Upper lobe of right lung (tissue), 1 donor: ENCODE measurements at regions not wholly inside any gene's neighbourhood (a gene's known extent, or its start where the extent isn't known, plus 50 kb on each side); places are given as distances from the start of the nearest gene placed in this dataset.

ENCODE experiments used
- ATAC-seq: fragments of 200-7000 bp; cut with Tn5 transposase; one replicate; pipeline ENCODE4 v1.9.1; 2020; ENCODE audit warnings: mild to moderate bottlenecking, moderate library complexity
- DNase-seq: peaks from one replicate; pipeline ENCODE4 v3.0.0-alpha.2; 2020
- H3K27ac ChIP-seq: fragments of 200-600 bp; one replicate; pipeline ENCODE4 v1.8.0; 2022
- H3K27me3 ChIP-seq: fragments of 200-600 bp; one replicate; pipeline ENCODE4 v1.8.0; 2022; ENCODE audit warnings: mild to moderate bottlenecking
- H3K36me3 ChIP-seq: fragments of 200-600 bp; one replicate; pipeline ENCODE4 v1.8.0; 2022
- H3K4me1 ChIP-seq: fragments of 200-600 bp; one replicate; pipeline ENCODE4 v1.8.0; 2022
- H3K4me3 ChIP-seq: fragments of 200-600 bp; one replicate; pipeline ENCODE4 v1.8.0; 2022; ENCODE audit warnings: mild to moderate bottlenecking
- H3K9me3 ChIP-seq: fragments of 200-600 bp; one replicate; pipeline ENCODE4 v1.8.0; 2022
- intact Hi-C: fragments of 100-400 bp; cut with DNase I; formaldehyde crosslinking; loops from one replicate; pipeline ENCODE4 v1.11.0; 2022
- TF ChIP-seq, protein P1 (sequence below): fragments of 200-600 bp; IDR thresholded peaks from one replicate; pipeline ENCODE4 v1.8.0; 2022; ENCODE audit warnings: antibody characterized with exemption
- donor health status: DM: no; HTN: yes; CAD: no; lungs with severe emphysema.

DNA sequence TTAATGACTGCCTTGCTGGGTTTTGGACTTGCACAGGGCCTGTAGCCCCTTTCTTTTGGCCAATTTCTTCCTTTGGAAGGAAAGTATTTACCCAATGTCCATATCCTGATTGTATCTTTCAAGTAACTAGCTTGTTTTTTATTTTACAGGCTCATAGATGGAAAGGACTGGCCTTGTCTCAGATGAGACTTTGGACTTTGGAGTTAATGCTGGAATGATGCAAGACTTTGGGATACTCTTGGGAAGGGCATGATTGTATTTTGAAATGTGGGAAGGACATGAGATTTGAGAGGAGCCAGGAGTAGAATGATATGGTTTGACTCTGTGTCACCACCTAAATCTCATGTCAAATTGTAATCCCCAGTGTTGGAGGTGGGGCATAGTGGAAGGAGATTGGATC, 140.1 kb downstream of the C1orf94 start:
- H3K27me3 ChIP-seq, result no peaks in the 10 kb centered on the region
- H3K4me3 ChIP-seq, result no peak overlapping the region
- H3K9me3 ChIP-seq, result no peaks in the 10 kb centered on the region
- H3K27ac ChIP-seq, result no peak overlapping the region
- TF ChIP-seq, protein P1, sequence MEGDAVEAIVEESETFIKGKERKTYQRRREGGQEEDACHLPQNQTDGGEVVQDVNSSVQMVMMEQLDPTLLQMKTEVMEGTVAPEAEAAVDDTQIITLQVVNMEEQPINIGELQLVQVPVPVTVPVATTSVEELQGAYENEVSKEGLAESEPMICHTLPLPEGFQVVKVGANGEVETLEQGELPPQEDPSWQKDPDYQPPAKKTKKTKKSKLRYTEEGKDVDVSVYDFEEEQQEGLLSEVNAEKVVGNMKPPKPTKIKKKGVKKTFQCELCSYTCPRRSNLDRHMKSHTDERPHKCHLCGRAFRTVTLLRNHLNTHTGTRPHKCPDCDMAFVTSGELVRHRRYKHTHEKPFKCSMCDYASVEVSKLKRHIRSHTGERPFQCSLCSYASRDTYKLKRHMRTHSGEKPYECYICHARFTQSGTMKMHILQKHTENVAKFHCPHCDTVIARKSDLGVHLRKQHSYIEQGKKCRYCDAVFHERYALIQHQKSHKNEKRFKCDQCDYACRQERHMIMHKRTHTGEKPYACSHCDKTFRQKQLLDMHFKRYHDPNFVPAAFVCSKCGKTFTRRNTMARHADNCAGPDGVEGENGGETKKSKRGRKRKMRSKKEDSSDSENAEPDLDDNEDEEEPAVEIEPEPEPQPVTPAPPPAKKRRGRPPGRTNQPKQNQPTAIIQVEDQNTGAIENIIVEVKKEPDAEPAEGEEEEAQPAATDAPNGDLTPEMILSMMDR, result no peak
- DNase-seq (no peak), ATAC-seq (no peak)
- intact Hi-C loops, result no loop called here
- no peaks in the 10 kb centered on the region for H3K36me3 ChIP-seq
- H3K4me1 ChIP-seq, result peaks cover 4% of the 10 kb centered on the region

DNA sequence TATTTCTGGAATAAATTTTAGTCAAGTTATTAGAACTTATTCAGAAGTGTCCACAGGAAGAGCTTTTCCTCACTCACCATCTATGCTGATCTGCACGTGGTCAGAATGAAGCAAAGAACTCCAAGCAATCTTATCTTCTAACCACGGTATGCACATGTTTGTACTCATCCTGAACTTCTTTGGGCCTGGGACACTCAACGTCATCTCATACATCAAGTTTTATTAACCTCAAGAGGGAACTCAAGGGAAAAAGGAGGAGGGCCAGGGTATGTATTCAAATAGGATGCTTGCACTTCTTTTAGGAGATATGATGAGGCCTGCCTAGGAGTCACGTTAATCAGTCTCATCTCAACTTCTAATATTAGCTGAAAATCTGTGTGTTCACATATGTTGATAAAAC, 142.5 kb downstream of the C1orf94 start:
- H3K9me3 ChIP-seq, result no peaks in the 10 kb centered on the region
- TF ChIP-seq, protein P1, result no peak
- peaks cover 4% of the 10 kb centered on the region for H3K4me1 ChIP-seq
- no peak overlapping the region for H3K27ac ChIP-seq
- DNase-seq (no peak), ATAC-seq (no peak)
- no peaks in the 10 kb centered on the region for H3K36me3 ChIP-seq
- H3K27me3 ChIP-seq, result no peaks in the 10 kb centered on the region
- H3K4me3 ChIP-seq, result no peak overlapping the region
- intact Hi-C loops, result no loop called here

DNA sequence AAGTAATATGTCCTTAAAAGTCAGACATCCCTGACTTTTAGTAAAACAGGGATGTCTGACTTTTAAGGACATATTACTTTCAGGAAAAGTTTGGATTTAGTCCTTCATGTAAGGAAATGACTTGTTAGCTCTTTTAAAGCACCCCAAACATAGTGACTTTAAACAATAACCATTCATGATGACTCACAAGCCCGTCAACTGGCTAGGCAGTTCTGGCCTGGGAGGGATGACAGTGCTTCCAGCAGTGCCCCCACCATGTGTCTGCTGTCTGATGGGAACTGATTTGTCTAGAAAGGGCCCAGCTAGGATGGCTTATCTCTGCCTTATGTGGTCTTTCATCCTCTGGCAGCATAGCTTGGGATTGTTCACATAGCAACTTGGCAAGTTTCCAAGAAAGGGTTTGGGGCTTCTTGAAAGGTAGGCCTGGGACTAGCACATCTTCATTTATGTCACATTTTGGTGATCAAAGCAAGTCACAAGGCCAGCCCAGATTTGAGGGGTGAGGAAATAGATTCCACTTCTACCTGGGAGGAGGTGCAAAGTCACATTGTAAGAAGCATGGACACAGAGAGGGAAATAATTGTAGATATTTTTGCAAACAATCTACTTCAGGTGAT, 143.5 kb downstream of the C1orf94 start:
- intact Hi-C loops, result no loop called here
- H3K9me3 ChIP-seq, result no peaks in the 10 kb centered on the region
- ATAC-seq, result no peak
- peaks cover 4% of the 10 kb centered on the region for H3K4me1 ChIP-seq
- no peak overlapping the region for H3K4me3 ChIP-seq
- H3K27me3 ChIP-seq, result no peaks in the 10 kb centered on the region
- DNase-seq, result no peak
- TF ChIP-seq, protein P1, result no peak
- H3K36me3 ChIP-seq, result no peaks in the 10 kb centered on the region
- no peak overlapping the region for H3K27ac ChIP-seq

DNA sequence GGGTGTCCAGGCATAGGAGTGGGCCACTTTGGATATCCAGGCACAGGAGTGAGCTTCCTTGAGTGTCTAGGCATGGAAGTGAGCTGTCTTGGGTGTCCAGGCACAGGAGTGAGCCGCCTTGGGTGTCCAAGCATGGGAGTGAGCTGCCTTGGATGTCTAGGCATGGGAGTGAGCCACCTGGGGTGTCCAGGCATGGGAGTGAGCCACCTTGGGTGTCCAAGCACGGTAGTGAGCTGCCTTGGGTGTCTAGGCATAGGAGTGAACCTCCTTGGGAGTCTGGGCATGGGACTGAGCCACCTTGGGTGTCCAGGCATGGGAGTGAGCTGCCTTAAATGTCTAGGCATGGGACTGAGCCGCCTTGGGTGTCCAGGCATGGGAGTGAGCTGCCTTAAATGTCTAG, 146.3 kb downstream of the C1orf94 start:
- H3K4me1 ChIP-seq, result peaks cover 4% of the 10 kb centered on the region
- peak; percentile 20 for ATAC-seq
- H3K36me3 ChIP-seq, result no peaks in the 10 kb centered on the region
- H3K27ac ChIP-seq, result no peak overlapping the region
- intact Hi-C loops, result no loop called here
- H3K27me3 ChIP-seq, result no peaks in the 10 kb centered on the region
- H3K4me3 ChIP-seq, result no peak overlapping the region
- H3K9me3 ChIP-seq, result no peaks in the 10 kb centered on the region
- TF ChIP-seq, protein P1, result no peak
- DNase-seq, result no peak

DNA sequence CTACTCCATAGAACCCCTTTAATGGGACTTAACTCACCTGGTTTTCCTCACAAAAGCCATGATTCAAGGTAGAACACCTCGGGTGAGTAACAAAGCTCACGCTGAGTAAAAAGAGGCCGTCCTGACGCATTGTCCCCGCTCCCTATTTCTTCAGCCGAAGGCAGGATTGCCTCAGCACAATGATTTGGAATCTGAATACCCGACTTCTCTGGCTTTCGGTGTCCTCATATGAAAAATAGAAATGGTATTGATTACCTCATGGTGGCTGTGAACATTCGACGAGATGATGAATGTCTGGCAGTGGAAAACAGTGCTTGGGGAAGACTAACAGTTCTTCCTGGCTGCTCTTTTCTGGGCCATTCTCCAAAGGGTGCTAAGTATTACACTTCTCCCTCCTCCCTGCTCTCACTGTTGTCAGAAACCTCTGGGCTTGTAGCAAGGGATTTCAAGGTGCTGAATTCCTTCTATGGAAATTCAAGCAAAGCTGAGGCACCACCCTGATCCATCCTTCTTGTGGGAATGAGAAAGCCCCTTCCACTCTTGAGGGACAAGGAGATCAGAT, 148.3 kb downstream of the C1orf94 start:
- no peak overlapping the region for H3K27ac ChIP-seq
- no peaks in the 10 kb centered on the region for H3K4me1 ChIP-seq
- H3K9me3 ChIP-seq, result no peaks in the 10 kb centered on the region
- H3K27me3 ChIP-seq, result no peaks in the 10 kb centered on the region
- no peak overlapping the region for H3K4me3 ChIP-seq
- intact Hi-C loops, result no loop called here
- H3K36me3 ChIP-seq, result no peaks in the 10 kb centered on the region
- DNase-seq, result no peak
- no peak for ATAC-seq
- TF ChIP-seq, protein P1, result no peak
